Epithelial cell of proximal tubule (primary cell): ENCODE measurements at regions not wholly inside any gene's neighbourhood (a gene's known extent, or its start where the extent isn't known, plus 50 kb on each side); places are given as distances from the start of the nearest gene placed in this dataset.

Experiments used
- DNase-seq: peaks from one replicate; pipeline ENCODE4 v3.0.0-alpha.2; 2011; ENCODE audit warnings: low read depth
- H3K4me3 ChIP-seq: 2 replicates; pipeline ENCODE4 v1.5.1; 2011; ENCODE audit warnings: low read depth, mild to moderate bottlenecking, low read length
- CTCF ChIP-seq: conservative IDR thresholded peaks from 2 replicates; pipeline ENCODE4 v1.5.1; 2012; ENCODE audit warnings: low read depth, mild to moderate bottlenecking, low read length

- H3K4me3 ChIP-seq: no peak overlapping the region
- TF ChIP-seq CTCF: no peak
- no peak for DNase-seq
Observed at GRCh38 chr1:55669293-55669692, 454.1 kb upstream of the USP24 start.

- TF ChIP-seq CTCF: no peak
- H3K4me3 ChIP-seq: no peak overlapping the region
- DNase-seq: no peak
Observed at GRCh38 chr1:55662875-55663274, 447.7 kb upstream of the USP24 start.

GRCh38 chr1:55658917-55659316 lies 443.8 kb upstream of the USP24 start:
- DNase-seq: no peak
- no peak overlapping the region for H3K4me3 ChIP-seq
- no peak for TF ChIP-seq CTCF

GRCh38 chr1:55654750-55655149 lies 439.6 kb upstream of the USP24 start:
- DNase-seq: no peak
- no peak overlapping the region for H3K4me3 ChIP-seq
- no peak for TF ChIP-seq CTCF

- H3K4me3 ChIP-seq: no peak overlapping the region
- no peak for DNase-seq
- TF ChIP-seq CTCF: no peak
Observed at GRCh38 chr1:55654171-55654570, 439.0 kb upstream of the USP24 start.

GRCh38 chr1:55650444-55650843 lies 435.3 kb upstream of the USP24 start:
- DNase-seq: no peak
- TF ChIP-seq CTCF: no peak
- no peak overlapping the region for H3K4me3 ChIP-seq

GRCh38 chr1:55646181-55646580 lies 431.0 kb upstream of the USP24 start:
- H3K4me3 ChIP-seq: no peak overlapping the region
- no peak for DNase-seq

More at GRCh38 chr1:55646181-55646580, 431.0 kb upstream of the USP24 start:
- TF ChIP-seq CTCF: no peak
